HCEC 1CT (cell line): ENCODE measurements at regions not wholly inside any gene's neighbourhood (a gene's known extent, or its start where the extent isn't known, plus 50 kb on each side); places are given as distances from the start of the nearest gene placed in this dataset.

Experiments used
- DNase-seq: peaks from one replicate; pipeline ENCODE4 v3.0.0-alpha.2; 2017

DNA sequence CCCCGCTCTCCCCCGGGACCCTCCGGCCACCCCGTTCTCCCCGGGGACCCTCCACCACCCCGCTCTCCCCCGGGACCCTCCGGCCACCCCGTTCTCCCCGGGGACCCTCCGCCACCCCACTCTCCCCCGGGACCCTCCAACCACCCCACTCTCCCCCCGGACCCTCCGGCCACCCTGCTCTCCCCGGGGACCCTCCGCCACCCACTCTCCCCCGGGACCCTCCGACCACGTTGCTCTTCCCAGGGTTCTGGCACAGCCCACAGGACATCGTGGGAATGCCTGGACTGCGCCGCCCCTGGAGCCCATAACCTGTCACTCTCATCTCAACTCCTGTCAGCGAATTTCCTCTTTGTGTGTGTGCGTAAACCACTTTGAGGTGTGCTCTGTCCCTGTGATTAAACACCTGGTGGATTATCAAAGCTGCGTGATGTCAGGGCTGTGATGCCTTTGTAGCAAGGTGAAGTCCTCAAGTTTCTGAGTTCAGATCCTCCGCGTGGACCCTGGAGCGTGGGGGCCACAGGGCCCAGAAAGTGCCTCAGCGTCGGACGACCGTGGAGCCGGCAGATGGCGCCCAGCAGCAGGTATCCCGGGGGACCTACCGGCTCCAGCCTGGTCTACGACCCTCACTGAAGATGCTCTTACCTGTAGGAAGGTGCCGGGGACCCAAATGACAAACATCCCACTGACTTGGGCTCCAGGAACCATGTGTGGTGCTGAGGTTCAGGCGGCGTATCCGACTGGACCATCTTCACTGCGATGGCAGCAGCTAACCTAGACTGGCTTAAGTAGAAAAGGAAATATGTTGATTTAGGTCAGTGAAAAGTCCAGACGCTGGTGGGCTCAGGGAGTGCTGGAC lies 63.2 kb upstream of the GALNT9 start:
- no peak for DNase-seq

DNA sequence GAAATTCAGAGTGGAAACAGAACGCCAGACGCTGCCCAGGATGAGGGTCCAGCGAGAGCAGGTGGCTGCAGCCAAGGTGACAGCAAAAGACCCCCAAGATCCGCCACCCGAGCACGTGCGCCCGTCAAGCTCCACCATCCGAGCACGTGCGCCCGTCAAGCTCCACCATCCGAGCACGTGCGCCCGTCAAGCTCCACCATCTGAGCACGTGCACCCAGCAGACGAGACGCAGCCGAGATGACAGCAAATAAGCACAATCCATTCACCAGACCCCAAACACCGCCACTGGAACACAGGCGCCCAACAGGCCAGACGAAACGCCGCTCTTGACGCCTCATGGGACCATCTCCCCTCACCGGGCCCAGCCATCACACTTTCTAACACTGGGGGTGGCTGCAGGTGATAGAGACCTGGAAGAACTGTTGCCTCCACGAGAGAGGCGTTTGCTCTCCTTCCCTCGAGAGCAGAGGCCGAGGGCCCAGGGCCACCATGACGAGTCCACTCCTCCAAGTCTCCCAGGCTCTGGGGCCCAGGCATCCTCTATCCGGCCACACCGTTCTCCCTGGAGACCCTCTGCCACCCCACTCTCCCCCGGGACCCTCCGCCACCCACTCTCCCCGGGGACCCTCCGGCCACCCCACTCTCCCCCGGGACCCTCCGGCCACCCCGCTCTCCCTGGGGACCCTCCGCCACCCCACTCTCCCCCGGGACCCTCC lies 62.1 kb upstream of the GALNT9 start:
- no peak for DNase-seq

DNA sequence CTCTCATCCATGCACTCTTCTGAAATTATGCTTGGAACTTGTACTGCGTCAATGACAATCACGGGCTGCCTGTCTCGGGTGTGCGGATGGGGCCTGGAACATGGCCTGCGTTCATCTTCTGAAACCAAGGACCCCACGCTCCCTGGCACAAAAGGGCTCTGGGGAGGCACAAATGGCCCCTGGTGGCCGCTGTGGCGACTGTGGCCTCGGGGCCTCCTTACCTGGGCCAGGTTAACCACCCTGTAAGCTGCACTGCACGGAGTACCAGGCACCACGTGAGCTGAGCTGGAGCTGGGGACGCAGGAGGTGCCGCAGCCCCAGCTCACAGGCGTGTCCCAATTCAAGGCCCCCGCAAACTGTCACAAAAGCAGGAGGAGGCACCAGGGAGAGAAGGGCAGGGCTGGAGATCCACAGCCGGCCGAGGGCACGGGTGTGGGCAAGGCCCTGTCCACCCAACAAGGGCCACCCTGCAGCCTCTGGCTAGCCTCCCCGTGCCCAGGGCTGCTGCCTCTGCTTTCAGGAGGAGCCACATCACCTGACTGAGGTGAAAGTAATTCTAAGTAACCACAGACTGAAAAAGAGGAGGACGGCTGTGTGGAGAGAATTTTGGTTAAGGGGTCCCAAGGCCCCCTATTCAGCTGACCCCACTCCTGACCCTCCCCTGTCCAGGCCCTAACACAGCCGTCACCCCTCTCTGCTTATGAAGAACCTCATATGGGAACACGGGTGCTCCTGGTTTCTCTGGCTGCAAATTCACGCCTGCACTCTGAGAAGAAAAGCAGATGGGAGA lies 61.1 kb upstream of the GALNT9 start:
- DNase-seq, result no peak

DNA sequence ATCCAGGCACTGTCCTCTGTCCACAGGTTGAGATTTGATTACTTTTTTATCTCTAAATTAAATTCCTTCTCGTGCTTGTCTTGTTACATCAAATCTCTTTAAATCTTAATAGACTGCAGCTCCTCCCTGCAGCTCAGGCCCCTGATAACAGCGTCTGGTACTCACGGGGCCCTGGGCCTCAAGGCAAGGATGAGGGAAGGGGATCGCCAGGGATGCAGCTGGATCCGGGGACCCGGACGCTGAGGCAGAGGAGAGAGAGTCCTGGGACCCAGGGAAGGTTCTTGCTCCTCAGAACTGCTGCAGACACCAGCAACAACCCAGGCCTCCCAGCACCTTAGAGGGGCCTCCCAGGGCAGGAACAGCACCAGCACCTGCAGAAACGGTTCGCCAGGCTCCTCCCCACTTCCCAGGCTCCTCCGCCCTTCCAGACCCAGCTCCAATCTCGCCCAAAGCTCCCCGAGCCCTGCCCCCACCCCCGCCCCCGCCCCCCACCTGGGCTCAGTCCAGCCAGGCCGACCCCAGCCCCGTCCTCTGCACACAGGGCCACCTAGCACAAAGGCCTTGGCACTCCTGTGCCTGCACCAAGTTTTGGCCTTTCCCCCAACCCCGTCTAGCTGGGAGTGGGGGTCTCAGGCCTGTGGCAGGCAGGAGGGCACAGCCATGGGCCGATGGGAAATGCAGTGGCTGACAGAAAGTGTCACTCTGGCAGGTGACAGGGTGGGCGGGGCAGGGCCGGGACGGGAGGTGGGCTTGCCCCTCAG lies 60.3 kb upstream of the GALNT9 start:
- DNase-seq, result no peak

DNA sequence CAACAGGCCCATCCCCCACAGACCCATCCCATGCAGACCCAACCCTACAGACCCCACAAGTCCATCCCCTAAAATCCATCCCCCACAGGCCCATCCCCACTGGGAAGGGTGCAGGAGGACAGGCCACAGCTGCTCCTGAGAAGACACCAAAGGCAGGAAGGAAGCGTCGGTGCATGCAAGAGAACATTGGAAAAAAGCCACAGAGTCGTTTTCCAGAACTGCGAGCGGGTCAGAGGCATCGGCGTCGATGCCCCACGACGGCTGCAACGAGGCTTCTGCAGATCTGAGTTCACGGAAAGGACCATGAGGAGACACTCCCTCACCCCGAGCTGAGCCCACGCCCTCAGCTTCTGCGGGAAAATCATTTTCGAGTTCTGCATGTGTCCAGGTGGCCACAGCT lies 59.6 kb upstream of the GALNT9 start:
- no peak for DNase-seq

DNA sequence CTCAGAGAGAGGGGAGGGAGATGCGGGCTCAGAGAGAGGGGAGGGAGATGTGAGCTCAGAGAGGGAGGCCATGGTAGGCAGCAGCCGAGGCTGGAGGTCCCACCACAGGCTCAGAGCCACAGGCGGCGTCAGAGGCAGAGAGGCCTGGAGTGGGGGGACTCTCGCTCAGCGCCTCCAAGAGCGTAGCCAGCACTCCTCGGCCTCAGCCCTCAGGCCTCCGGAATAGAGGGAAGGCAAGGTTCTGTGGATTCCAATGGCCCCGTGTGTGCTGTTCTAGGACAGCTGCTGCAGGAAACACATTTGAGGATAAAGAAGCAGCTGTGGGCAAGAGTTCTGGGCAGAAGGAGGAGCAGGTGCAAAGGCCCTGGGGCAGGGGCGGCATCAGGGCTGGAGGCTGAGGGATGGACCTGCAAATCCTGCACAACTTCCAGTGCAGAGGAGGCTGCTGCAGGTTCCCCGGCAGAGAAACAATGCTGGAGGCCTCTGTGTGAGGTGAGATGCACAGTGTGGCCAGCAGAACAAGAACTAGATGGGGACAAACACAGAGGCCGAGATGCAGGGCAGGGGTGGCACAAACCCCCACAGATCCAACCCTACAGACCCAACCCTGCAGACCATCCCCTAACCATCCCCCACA lies 59.1 kb upstream of the GALNT9 start:
- no peak for DNase-seq

DNA sequence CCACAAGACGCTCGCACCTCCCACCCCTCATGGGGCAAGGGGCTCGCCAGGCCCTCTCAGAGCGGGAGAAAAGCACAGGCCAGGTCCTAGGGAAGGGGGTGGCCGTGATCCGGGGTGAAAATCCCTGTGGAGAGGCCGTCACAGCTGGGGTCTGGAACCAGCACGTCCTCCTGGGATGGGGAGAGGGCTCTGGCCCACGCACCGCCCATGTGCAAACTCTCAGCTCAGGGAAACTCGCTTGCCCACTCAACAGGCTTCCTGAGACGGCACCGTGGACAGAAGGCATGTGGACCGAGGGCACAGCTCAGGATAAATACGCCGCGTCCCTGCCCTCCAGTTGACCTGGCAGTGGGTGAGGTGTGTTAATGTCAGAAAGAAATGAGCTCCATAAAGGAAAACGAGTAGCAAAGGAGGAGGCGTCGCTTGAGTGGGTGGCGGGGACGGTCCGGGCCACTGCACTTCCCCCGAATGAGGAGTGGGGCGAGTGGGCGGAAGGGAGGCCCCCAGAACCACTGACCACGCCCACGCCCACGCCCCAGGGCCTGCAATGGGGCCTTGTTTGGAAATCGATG lies 57.6 kb upstream of the GALNT9 start:
- no peak for DNase-seq

DNA sequence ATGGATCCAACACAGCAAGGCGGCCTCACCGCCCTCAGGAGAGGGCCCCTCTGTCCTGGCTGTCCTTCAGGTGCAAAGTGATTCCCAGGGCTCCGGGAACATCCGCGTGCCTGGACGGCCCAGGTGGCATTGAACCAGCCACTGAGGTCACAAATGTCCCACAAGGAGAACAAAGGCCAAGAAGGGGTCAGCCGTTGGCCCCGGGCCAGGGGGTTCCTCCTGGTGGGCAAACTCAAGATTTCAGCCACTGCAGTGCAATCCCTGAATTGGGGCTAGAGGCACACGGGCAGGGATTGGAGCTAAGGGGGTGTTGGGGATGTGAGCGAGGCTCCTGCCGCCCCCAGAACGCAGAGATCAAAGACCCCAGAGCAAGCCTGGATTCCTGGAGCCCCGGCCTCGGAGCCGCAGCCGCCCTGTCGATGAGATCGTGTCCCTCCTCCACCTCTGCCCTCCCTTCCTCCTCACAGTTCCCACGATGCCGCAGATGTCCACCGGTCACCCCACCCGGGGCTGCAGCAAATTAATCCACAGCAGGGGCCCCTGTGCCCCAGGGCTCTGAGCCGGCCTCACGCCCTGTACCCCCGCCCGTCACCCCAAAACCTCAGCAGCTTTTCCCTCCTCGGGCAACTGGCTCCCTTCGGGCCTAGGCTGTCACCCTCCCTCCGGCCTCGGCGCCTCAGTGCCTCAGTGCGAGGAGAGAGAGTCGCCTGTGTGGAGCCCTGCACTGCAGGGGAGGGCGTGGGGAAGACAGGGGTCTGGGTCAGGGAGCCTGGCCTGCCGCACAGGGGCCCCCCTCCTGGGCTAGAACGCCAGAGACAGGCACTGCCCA lies 56.7 kb upstream of the GALNT9 start:
- no peak for DNase-seq

DNA sequence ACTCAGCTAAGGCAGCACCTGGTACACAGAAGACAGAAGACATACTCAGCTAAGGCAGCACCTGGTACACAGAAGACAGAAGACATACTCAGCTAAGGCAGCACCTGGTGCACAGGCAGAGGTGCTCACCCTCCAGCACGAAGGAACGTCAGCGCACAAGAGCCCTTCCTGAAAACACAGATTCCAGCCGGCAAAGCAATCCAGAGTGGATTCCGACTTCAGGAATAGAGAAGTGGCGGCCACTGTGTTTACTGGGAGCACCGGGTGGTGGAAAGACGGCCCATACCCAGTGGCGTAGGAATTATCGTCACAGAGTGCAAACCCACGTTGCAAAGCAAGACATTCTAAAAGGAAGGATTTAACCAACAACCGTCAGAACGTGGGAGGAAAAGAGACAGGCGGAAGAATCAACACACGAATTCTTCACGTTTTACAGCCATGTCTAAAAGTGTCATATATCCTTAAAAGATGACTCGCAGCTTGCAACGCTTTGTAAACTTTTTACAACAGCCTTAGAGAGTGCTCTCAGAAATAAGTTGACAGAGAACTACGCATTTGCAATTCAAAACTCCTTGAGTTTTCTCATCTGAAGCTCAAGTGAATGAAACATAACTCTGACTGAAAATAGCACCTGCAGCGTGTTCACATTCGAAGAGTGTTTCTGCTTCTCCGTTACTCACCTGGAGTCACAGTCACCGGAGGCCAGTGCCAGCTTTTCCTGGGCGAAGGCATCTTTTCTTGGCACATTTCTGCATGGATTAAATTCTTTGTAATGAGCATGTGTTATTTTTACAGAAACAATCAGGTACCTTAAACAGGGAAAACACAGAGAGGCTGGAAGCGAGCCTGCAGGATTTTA lies 55.8 kb upstream of the GALNT9 start:
- no peak for DNase-seq

DNA sequence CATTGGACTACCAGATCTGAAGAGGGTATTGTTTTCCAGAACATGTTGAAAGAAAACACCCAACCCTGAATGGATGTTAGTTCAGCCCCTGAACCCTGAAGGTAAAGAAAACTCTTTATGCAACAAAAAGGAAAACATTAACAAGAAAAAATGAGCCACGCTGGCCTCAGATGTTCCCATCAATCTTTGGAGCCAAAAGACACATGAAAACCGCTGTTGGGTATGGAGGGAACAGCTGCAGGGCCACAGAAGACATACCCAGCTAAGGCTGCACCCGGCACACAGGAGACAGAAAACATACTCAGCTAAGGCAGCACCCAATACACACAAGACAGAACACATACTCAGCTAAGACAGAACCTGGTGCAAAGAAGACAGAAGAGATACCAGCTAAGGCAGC lies 51.3 kb upstream of the GALNT9 start:
- no peak for DNase-seq

DNA sequence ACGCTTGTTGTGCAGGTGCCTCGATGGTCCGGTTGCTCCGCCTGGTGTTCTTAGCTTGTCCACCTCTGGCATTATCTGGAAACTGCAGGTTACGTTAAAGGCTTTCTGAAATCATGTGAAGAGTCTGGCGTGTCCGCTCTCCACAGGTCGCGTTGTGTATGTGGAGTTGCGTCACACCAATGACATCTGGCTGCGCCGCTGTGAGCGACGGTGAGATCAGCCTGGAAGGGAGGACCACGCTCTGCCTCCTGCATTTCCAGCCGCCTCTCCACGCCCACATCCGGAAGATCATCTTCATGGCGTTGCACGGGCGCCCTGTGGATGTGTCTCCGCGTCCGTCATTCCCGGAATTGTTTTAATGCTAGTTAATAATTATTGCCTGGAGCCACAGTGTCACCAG lies 50.6 kb upstream of the GALNT9 start:
- no peak for DNase-seq

DNA sequence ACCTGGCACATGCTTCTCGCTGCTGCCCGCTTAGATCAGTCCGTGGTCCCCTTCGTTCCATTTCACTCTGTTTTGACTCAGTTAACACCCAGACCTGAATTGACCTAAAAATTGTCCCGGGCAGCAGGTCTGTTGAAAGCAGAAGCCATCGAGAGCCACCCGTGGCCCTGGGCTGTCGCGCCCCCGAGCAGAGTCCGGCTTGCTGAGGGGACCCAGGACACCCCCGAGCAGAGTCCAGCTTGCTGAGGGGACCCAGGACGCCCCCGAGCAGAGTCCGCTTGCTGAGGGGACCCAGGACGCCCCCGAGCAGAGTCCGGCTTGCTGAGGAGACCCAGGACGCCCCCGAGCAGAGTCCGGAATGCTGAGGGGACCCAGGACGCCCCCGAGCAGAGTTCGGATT lies 50.2 kb upstream of the GALNT9 start:
- DNase-seq, result no peak
